HG03108 (cell line): ENCODE measurements at regions not wholly inside any gene's neighbourhood (a gene's known extent, or its start where the extent isn't known, plus 50 kb on each side); places are given as distances from the start of the nearest gene placed in this dataset.

Experiments used
- ATAC-seq: cut with Tn5 transposase; IDR thresholded peaks from one replicate; pipeline ENCODE4 v1.9.1; 2021; ENCODE audit warnings: moderate library complexity; ENCODE audit not compliant: unreplicated experiment

- ATAC-seq = no peak
Observed at GRCh38 chr6:14791526-14791925, 454.3 kb upstream of the JARID2 start.

DNA sequence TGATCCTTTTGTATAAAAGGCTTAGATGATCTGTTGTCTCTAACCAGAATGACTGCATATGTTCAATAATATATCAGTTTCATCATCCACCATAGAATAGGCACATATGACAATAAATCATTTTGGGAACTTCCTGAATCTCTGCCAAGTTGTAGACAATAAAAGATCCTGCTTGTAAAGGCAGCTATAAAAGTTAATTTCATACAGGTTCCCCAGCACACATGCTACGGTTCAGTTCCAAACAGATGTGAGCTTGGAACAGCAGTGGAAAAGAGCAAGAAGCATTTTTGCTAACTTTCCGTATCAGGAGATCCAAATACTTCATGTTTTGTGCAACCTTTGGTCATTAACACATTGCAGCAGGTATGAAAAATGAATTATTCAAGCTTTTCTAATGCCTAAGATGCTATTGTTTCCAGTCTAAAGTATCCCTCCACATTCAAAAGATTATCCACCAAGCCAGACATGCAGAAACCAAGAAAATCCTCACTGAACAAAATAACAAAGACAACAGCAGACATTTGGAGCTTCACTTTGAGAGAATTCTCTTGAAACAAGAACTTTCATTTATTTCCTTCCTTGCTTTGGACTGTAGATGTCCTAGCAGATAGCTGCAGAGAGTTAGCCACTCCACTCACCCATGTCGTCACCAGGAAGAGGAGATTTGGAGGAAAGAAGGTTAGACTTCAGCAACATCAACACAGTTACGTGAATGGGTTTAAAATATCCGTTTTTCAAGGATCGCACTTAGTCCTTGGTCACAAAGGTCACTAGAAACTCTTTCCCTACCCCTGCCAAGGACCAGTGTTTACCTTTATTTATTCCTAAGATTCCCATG is 453.5 kb upstream of the JARID2 start:
- ATAC-seq = no peak

GRCh38 chr6:14795451-14795850 is 450.4 kb upstream of the JARID2 start:
- ATAC-seq = no peak

- ATAC-seq = no peak
Observed at GRCh38 chr6:14796974-14797762, 448.7 kb upstream of the JARID2 start.

GRCh38 chr6:14797875-14798593 is 447.8 kb upstream of the JARID2 start:
- no peak for ATAC-seq

DNA sequence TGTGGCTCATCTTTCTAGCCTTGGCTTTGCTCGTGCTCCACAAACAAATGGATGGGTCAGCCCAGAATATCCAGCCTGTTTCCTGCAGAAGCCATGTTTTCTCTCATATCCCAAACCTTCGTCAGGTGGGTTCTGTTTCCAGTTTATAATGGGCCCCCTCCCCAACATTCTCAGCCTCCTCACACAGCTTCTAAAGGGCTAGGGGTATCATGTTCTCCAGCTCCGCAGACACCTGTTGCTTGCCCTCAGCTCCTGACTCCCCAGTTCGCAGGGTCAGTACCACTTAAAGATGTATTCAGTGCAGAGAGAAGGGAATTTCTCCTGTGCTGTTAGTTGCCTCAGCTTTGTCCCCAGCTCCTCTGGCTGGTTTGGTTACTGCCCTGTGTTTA is 447.3 kb upstream of the JARID2 start:
- ATAC-seq = no peak

DNA sequence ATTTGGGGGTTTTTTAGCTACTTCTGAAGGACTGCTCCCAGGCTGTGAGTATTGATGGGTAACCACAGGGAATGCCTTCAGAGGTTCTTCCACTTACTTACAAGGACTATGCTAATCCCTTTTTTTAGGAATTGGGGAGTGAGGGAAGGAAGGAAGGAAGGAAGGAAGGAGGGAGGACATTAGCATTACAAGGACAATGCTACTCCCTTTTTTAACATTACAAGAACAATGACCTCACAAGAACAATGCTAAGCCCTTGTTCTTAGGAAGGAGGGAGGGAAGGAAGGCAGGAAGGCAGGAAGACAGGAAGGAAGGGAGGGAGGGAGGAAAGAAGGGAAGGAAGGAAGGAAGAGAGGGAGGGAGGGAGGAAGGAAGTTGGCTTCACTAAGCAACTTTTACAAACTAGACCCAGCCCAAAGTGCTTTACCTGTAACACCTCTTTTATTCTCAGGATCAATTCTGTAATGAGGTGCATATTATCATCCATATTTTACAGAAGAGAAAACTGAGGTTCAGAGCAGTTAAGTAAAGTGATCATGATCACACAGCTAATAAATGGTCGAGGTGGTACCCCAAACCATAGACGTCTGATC is 446.8 kb upstream of the JARID2 start:
- ATAC-seq = no peak

- no peak for ATAC-seq
Observed at GRCh38 chr6:14799928-14800327, 445.9 kb upstream of the JARID2 start.

DNA sequence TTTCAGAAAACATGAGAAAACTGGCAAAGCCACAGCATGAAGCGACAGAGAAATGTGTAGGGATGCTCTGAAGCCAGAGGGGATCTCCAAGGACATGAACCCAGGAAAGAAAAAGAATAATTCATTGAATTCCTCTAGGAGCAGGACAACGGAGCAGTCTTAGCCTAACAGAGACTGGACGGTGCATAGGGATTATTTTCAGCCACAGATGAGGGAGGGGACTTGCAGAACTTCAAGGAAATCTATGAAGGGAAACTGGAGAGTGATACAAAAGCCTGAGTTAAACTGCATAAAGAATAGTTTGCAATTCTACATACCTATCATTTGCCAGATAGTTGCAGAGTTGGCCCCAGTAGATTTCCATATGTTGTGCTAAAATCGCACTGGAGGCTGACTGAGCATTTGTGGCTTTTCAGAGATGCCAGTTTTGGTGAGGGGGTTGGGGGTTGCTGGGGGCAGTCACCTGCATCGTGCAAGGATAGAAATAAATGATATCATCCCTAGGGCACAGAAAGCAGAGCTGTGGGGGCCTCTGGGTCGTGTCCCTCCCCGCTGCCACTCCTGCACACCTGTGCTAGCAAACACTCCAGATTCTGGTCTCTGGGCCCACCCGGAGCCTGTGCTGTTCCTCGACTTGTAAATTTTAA is 443.2 kb upstream of the JARID2 start:
- ATAC-seq = no peak

- no peak for ATAC-seq
Observed at GRCh38 chr6:14804001-14804784, 441.7 kb upstream of the JARID2 start.

DNA sequence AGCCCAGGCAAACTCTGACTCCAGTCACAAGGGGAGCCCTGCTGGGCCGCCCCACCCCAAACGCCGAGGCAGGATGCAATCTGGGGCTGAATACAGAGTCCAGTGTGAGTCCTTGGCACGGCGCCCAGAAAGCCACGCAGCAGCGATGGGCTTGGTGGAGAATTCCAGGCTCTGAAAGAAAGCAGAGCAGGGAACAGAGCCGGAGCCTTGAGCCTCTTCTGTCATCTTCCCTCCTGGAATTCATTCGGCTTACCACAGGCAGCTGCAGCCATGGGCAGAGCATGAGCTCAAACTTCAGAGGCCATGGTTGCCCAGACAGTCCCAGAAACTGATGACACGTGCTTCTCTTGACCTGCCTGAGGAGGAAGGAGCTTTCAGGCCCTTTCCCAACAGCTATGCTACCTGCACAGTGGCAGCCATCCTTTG is 441.1 kb upstream of the JARID2 start:
- ATAC-seq = no peak

DNA sequence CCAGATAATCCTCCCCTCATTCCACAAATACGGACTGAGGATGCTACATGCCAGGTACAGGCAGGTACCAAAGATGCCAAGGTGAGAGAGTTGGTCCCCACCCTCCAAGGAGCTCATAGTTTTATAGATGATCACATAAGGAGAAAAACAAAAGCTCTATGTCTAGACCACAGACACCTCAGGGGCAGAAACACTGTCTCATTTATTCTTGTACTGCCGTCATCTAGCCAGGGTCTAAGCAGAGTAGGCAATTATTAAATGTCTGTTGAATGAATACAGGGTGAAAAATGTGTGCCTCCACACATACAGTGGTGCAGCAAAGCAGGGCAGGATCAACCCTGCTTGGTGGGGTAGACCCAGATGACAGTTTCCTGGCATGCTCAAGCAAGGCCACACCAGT is 439.8 kb upstream of the JARID2 start:
- no peak for ATAC-seq

GRCh38 chr6:14807130-14807529 is 438.7 kb upstream of the JARID2 start:
- ATAC-seq = no peak

- no peak for ATAC-seq
Observed at GRCh38 chr6:14807971-14808370, 437.9 kb upstream of the JARID2 start.

DNA sequence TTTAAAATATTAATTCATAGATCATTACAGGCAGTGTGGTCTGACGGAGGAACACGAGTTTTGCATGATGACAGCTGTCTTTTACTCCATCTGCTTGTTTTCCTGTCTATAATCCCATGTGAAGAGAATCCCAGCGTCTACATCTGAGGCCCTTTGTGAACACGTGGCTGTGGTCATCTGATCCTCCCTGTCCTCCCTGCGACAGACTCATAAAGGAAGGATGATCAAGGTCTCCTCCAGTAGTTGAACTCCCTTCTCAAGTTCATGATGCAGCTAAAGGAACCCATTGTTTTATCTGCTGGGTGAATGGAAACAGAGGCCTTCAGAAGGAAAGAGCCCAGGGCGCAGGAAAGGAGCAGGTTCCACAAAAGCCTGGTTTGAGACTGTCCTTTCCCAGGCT is 435.8 kb upstream of the JARID2 start:
- ATAC-seq = no peak

DNA sequence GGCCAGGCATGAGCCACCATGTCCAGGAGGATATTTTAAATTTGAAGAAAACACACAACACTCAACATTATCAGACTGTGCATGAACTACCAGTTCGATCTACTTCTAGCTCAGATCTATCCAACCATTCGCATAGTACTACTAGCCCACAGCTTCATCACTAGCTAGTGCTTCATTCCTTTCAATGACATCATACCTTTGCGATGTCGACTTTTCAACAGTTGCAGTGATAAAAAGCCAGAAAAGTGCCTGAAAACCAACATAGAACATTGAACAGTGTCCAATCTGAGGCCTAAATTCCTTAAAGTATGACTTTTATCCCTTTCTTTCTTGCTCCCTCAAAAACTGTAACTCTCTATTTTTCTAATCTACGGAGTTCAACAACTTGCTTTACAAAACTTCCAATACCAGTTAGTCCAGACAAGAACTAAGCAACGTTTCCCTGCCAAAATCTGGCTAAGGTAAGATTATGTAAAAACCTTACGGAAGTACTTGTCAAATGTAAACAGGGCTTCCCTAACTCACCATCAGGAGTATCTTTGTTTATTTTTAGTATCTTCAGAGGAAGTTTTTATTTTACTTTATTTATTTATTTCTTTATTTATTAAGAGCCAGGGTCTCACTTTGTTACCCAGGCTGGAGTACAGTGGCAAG is 434.0 kb upstream of the JARID2 start:
- ATAC-seq = no peak

DNA sequence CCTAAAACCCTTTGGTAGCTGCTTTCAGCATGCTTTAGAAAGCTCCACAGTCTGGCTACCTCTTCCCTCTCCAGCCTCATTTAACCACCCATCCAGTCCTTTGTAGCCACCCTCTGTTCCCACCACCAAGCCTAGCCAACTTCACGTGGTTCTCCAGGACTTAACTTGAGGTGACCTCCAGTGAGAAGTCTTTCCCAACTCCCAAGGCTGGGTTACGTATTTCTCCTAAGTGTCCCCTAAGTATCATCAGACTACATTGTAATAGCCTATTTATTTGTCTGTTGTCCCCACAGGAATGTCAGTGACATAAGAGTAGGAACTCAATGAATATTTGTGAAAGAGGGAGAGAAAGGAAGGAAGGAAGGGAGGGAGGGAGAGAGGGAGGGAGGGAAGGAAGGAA is 431.9 kb upstream of the JARID2 start:
- ATAC-seq = no peak

DNA sequence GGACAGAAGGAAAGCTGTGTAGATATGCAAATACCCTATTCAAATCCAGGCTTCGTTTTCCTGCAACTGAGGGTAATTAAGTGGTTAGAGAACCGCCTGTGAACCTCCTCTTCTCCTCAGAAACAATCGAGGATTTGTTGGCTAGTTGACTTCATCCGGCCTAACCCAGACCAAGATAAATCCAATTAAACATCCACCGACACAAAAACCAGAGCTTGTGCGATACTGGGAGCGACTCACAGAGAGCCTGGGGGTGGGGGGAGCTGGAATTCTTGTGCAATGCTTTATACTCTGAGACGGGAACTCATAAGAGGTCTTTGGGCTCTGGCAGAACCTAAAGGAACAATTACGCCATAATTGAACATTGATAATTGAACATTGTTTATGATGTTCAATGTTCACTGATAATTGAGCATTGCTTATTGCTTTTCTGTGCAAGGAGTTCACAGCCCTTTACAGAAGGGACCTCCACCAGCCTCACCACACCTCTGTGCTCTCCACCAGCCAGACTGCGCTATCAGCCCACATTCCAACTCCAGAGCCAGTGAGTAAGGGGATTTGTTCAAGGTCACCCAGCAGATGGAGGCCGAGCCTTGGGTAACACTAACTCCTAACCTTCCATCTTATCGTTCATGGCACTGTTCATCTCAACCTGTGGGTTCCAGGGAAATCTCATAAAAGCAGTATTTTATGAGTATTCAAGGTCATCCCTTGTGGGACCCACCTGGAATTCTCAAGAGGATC is 429.6 kb upstream of the JARID2 start:
- no peak for ATAC-seq

DNA sequence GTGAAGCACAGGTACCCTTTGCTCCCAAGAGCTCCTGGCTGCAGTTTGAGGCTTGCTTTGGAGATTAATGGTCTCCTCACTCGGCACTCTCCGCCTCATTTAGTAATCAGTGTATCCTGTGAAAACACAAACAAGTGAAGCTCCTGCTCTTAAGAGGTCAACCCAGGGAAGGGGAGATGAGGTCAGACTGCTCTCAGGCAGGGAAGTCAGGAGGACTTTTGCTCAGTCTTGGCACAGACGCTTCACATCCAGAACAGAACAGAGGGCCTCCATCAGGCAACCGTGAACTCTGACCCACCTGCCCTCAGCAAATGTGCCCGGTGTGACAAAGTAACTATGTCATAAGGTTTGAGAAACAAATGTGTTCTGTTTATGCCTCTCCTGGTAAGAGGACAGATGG is 428.8 kb upstream of the JARID2 start:
- ATAC-seq = no peak
